GM06990 (cell line): ENCODE measurements at regions not wholly inside any gene's neighbourhood (a gene's known extent, or its start where the extent isn't known, plus 50 kb on each side); places are given as distances from the start of the nearest gene placed in this dataset.

Experiments
- DNase-seq: peaks from one replicate; pipeline ENCODE4 v3.0.0-alpha.2; 2011; ENCODE audit not compliant: insufficient read length; ENCODE audit errors: extremely low read depth
- H3K27me3 ChIP-seq: replicated peaks from 2 replicates; pipeline ENCODE4 v1.6.0; 2011; ENCODE audit warnings: low read length; ENCODE audit not compliant: control insufficient read depth, insufficient read depth
- H3K36me3 ChIP-seq: 2 replicates; pipeline ENCODE4 v1.5.1; 2011; ENCODE audit warnings: low read length; ENCODE audit not compliant: control insufficient read depth, insufficient read depth
- H3K4me3 ChIP-seq: replicated peaks from 2 replicates; pipeline ENCODE4 v1.5.1; 2011; ENCODE audit warnings: low read depth, mild to moderate bottlenecking, control low read depth, low read length
- CTCF ChIP-seq: IDR thresholded peaks from 2 replicates; pipeline ENCODE4 v1.5.1; 2011; ENCODE audit warnings: low read length, control low read depth, mild to moderate bottlenecking, inconsistent platforms; ENCODE audit not compliant: insufficient read depth, poor library complexity, severe bottlenecking

GRCh38 chr6:50992232-50992631 is 173.6 kb downstream of the TFAP2B start:
- no peak for DNase-seq
- Histone ChIP-seq H3K36me3 (no peaks in the 10 kb centered on the region), H3K4me3 (no peak overlapping the region), H3K27me3 (no peaks in the 10 kb centered on the region)
- TF ChIP-seq CTCF, result no peak

GRCh38 chr6:50992704-50993625 is 174.3 kb downstream of the TFAP2B start:
- no peak for TF ChIP-seq CTCF
- no peaks in the 10 kb centered on the region for H3K27me3 ChIP-seq
- H3K4me3 ChIP-seq, result no peak overlapping the region
- no peak for DNase-seq
- no peaks in the 10 kb centered on the region for H3K36me3 ChIP-seq

GRCh38 chr6:50993941-50994720 is 175.5 kb downstream of the TFAP2B start:
- H3K4me3 ChIP-seq, result no peak overlapping the region
- H3K27me3 ChIP-seq, result no peaks in the 10 kb centered on the region
- TF ChIP-seq CTCF, result no peak
- DNase-seq, result no peak
- H3K36me3 ChIP-seq, result no peaks in the 10 kb centered on the region

GRCh38 chr6:50995036-50995435 is 176.4 kb downstream of the TFAP2B start:
- DNase-seq, result no peak
- H3K27me3 ChIP-seq, result no peaks in the 10 kb centered on the region
- H3K36me3 ChIP-seq, result no peaks in the 10 kb centered on the region
- no peak overlapping the region for H3K4me3 ChIP-seq
- no peak for TF ChIP-seq CTCF

GRCh38 chr6:50998905-50999304 is 180.2 kb downstream of the TFAP2B start:
- Histone ChIP-seq H3K4me3 (no peak overlapping the region), H3K27me3 (no peaks in the 10 kb centered on the region), H3K36me3 (no peaks in the 10 kb centered on the region)
- TF ChIP-seq CTCF, result no peak
- DNase-seq, result no peak
